HL-60 (cell line): ENCODE measurements at regions not wholly inside any gene's neighbourhood (a gene's known extent, or its start where the extent isn't known, plus 50 kb on each side); places are given as distances from the start of the nearest gene placed in this dataset.

Source experiments
- GABPA ChIP-seq: IDR thresholded peaks from 2 replicates; pipeline ENCODE4 v1.6.1; 2012; ENCODE audit warnings: low read depth
- TF ChIP-seq, protein P1 (sequence below): IDR thresholded peaks from one replicate; pipeline ENCODE4 v1.5.1; 2011; ENCODE audit warnings: low read length, control low read depth, inconsistent platforms; ENCODE audit not compliant: insufficient read depth
- TF ChIP-seq, protein P2 (sequence below): IDR thresholded peaks from 2 replicates; pipeline ENCODE4 v1.6.1; 2012; ENCODE audit warnings: low read depth; ENCODE audit not compliant: insufficient replicate concordance

DNA sequence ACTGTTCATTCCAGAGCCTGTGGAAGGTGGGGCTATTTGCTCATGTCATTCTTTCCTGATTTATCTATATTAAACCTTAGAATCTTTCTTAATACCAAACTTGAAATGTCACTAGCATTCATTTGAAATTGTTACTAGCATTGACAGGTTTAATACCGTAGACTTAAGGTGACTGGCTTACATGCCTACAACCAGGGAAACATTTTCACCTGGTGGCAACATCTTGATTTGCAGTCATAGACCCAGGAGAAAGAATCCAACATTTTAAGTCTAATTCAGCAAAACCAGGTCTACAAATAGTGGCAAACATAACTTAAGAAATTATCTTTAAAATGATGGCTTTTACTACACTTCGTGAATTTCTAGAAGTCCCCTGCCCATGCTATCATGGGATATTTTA lies 353.7 kb downstream of the HTR7 start:
- TF ChIP-seq, protein P1, sequence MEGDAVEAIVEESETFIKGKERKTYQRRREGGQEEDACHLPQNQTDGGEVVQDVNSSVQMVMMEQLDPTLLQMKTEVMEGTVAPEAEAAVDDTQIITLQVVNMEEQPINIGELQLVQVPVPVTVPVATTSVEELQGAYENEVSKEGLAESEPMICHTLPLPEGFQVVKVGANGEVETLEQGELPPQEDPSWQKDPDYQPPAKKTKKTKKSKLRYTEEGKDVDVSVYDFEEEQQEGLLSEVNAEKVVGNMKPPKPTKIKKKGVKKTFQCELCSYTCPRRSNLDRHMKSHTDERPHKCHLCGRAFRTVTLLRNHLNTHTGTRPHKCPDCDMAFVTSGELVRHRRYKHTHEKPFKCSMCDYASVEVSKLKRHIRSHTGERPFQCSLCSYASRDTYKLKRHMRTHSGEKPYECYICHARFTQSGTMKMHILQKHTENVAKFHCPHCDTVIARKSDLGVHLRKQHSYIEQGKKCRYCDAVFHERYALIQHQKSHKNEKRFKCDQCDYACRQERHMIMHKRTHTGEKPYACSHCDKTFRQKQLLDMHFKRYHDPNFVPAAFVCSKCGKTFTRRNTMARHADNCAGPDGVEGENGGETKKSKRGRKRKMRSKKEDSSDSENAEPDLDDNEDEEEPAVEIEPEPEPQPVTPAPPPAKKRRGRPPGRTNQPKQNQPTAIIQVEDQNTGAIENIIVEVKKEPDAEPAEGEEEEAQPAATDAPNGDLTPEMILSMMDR: no peak
- TF ChIP-seq, protein P2, sequence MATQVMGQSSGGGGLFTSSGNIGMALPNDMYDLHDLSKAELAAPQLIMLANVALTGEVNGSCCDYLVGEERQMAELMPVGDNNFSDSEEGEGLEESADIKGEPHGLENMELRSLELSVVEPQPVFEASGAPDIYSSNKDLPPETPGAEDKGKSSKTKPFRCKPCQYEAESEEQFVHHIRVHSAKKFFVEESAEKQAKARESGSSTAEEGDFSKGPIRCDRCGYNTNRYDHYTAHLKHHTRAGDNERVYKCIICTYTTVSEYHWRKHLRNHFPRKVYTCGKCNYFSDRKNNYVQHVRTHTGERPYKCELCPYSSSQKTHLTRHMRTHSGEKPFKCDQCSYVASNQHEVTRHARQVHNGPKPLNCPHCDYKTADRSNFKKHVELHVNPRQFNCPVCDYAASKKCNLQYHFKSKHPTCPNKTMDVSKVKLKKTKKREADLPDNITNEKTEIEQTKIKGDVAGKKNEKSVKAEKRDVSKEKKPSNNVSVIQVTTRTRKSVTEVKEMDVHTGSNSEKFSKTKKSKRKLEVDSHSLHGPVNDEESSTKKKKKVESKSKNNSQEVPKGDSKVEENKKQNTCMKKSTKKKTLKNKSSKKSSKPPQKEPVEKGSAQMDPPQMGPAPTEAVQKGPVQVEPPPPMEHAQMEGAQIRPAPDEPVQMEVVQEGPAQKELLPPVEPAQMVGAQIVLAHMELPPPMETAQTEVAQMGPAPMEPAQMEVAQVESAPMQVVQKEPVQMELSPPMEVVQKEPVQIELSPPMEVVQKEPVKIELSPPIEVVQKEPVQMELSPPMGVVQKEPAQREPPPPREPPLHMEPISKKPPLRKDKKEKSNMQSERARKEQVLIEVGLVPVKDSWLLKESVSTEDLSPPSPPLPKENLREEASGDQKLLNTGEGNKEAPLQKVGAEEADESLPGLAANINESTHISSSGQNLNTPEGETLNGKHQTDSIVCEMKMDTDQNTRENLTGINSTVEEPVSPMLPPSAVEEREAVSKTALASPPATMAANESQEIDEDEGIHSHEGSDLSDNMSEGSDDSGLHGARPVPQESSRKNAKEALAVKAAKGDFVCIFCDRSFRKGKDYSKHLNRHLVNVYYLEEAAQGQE: no peak
- TF ChIP-seq GABPA: no peak
